HL-60 (cell line): ENCODE measurements at regions not wholly inside any gene's neighbourhood (a gene's known extent, or its start where the extent isn't known, plus 50 kb on each side); places are given as distances from the start of the nearest gene placed in this dataset.
"Not testable (repeated sequence)": the region's sequence is repeated elsewhere in the genome, so short reads cannot be mapped to it uniquely, and the experiment has no call there.

ENCODE experiments used
- DNase-seq, 2 experiments: peaks; one replicate each; pipeline ENCODE4 v3.0.0-alpha.2; 2010 to 2020; ENCODE audit warnings: low read depth in 1 of 2, low spot score in 1 of 2
- H3K27ac ChIP-seq: fragments of 250-450 bp; sonication (Bioruptor Pico); replicated peaks from 2 replicates; pipeline ENCODE4 v1.5.1; 2020; ENCODE audit warnings: mild to moderate bottlenecking, moderate library complexity
- H3K27me3 ChIP-seq: fragments of 250-450 bp; sonication (Bioruptor Pico); 2 replicates; pipeline ENCODE4 v1.5.1; 2021; ENCODE audit warnings: mild to moderate bottlenecking, moderate library complexity; ENCODE audit not compliant: insufficient read depth, poor library complexity, severe bottlenecking
- H3K4me3 ChIP-seq: replicated peaks from 2 replicates; pipeline ENCODE4 v1.5.1; 2011; ENCODE audit warnings: mild to moderate bottlenecking, control low read depth, low read length; ENCODE audit not compliant: insufficient read depth
- GABPA ChIP-seq: IDR thresholded peaks from 2 replicates; pipeline ENCODE4 v1.6.1; 2012; ENCODE audit warnings: low read depth
- POLR2AphosphoS5 ChIP-seq: IDR thresholded peaks from 2 replicates; pipeline ENCODE4 v1.6.1; 2012; ENCODE audit warnings: low read depth
- SPI1 ChIP-seq: IDR thresholded peaks from 2 replicates; pipeline ENCODE4 v1.6.1; 2012; ENCODE audit warnings: low read depth, mild to moderate bottlenecking, borderline replicate concordance
- TF ChIP-seq, protein P1 (sequence below): IDR thresholded peaks from 2 replicates; pipeline ENCODE4 v1.6.1; 2012; ENCODE audit warnings: low read depth; ENCODE audit not compliant: insufficient replicate concordance
- TF ChIP-seq, protein P2 (sequence below): IDR thresholded peaks from one replicate; pipeline ENCODE4 v1.5.1; 2011; ENCODE audit warnings: low read length, control low read depth, inconsistent platforms; ENCODE audit not compliant: insufficient read depth

DNA sequence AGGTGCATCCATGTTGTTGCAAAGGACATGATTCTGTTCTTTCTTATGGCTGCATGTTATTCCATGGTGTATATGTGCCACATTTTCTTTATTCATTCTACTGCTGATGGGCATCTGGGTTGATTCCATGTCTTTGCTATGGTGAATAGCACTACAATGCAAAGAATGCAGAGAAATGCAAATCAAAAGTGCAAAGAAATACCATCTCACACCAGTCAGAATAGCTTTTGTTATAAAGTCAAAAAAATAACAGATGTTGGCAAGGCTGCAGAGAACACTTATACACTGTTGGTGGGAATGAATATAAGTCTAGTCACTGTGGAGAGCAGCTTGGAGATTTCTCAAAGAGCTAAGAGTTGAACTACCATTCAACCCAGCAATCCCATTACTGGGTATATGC, 99.2 kb downstream of the DHRS2 start:
- no peaks in the 10 kb centered on the region for H3K27me3 ChIP-seq
- DNase-seq = no peak
- TF ChIP-seq POLR2AphosphoS5 = no peak
- TF ChIP-seq, protein P1, sequence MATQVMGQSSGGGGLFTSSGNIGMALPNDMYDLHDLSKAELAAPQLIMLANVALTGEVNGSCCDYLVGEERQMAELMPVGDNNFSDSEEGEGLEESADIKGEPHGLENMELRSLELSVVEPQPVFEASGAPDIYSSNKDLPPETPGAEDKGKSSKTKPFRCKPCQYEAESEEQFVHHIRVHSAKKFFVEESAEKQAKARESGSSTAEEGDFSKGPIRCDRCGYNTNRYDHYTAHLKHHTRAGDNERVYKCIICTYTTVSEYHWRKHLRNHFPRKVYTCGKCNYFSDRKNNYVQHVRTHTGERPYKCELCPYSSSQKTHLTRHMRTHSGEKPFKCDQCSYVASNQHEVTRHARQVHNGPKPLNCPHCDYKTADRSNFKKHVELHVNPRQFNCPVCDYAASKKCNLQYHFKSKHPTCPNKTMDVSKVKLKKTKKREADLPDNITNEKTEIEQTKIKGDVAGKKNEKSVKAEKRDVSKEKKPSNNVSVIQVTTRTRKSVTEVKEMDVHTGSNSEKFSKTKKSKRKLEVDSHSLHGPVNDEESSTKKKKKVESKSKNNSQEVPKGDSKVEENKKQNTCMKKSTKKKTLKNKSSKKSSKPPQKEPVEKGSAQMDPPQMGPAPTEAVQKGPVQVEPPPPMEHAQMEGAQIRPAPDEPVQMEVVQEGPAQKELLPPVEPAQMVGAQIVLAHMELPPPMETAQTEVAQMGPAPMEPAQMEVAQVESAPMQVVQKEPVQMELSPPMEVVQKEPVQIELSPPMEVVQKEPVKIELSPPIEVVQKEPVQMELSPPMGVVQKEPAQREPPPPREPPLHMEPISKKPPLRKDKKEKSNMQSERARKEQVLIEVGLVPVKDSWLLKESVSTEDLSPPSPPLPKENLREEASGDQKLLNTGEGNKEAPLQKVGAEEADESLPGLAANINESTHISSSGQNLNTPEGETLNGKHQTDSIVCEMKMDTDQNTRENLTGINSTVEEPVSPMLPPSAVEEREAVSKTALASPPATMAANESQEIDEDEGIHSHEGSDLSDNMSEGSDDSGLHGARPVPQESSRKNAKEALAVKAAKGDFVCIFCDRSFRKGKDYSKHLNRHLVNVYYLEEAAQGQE = no peak
- no peak for TF ChIP-seq SPI1
- TF ChIP-seq, protein P2, sequence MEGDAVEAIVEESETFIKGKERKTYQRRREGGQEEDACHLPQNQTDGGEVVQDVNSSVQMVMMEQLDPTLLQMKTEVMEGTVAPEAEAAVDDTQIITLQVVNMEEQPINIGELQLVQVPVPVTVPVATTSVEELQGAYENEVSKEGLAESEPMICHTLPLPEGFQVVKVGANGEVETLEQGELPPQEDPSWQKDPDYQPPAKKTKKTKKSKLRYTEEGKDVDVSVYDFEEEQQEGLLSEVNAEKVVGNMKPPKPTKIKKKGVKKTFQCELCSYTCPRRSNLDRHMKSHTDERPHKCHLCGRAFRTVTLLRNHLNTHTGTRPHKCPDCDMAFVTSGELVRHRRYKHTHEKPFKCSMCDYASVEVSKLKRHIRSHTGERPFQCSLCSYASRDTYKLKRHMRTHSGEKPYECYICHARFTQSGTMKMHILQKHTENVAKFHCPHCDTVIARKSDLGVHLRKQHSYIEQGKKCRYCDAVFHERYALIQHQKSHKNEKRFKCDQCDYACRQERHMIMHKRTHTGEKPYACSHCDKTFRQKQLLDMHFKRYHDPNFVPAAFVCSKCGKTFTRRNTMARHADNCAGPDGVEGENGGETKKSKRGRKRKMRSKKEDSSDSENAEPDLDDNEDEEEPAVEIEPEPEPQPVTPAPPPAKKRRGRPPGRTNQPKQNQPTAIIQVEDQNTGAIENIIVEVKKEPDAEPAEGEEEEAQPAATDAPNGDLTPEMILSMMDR = no peak
- no peak for TF ChIP-seq GABPA
- H3K4me3 ChIP-seq = no peak overlapping the region
- H3K27ac ChIP-seq = no peak overlapping the region

DNA sequence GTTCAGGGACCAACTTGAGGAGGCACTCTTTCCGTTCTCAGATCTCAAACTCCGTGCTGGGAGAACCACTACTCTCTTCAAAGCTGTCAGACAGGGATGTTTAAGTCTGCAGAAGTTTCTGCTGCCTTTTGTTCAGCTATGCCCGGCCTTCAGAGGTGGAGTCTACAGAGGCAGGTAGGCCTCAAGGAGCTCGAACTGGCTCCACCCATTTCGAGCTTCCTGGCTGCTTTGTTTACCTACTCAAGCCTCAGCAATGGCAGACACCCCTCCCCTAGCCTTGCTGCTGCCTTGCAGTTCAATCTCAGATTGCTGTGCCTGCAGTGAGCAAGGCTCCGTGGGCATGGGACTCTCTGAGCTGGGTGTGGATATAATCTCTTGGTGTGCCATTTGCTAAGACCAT, 108.2 kb downstream of the DHRS2 start:
- H3K4me3 ChIP-seq, DNase-seq, H3K27me3 ChIP-seq, H3K27ac ChIP-seq: not testable (repeated sequence)

DNA sequence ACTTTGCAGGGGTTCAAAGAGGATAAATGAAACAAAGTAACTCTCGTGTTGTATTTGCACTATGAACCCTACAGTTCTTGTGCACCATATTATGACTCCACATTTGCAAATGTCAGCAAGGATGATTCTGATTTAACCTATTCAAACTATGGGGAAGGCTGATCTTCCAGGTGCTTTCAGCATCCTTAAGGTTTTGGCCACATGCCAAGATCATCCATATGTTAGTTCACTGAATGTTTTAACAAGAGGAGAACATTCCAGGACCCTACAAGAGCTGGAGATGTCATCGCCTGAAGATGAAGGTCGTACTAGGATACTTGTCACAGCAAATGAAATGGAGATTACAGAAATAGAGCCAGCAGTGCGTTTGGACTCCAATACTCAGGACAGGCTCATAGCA, 114.2 kb downstream of the DHRS2 start:
- TF ChIP-seq SPI1 = no peak
- TF ChIP-seq, protein P1 = no peak
- TF ChIP-seq GABPA = no peak
- TF ChIP-seq, protein P2 = no peak
- TF ChIP-seq POLR2AphosphoS5 = no peak
- no peak for DNase-seq
- no peaks in the 10 kb centered on the region for H3K27me3 ChIP-seq

DNA sequence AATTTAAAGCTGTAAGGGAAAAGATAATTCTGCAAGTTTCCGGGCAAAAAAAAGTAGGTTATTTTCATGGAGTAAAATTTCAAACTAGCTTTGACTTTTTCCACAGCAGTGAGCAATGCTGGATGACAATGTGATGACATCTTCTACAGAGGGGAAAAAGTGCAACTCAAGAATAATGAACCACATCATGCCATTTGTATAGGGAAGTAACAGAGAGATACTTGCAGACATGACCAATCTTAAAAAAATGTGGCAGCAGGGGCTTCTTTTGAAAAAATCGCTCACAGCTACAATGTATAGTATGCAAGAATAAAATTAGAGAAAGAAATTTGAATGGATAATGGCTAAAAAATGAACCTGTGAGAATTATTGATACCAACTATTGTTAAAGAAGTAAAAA, 115.5 kb downstream of the DHRS2 start:
- DNase-seq = no peak
- no peaks in the 10 kb centered on the region for H3K27me3 ChIP-seq

More for the DNA sequence above, 114.2 kb downstream of the DHRS2 start:
- H3K27ac ChIP-seq = no peak overlapping the region
- H3K4me3 ChIP-seq = no peak overlapping the region

More for the DNA sequence above, 115.5 kb downstream of the DHRS2 start:
- no peak for TF ChIP-seq SPI1
- TF ChIP-seq, protein P1 = no peak
- no peak for TF ChIP-seq GABPA
- TF ChIP-seq, protein P2 = no peak
- TF ChIP-seq POLR2AphosphoS5 = no peak
- Histone ChIP-seq H3K27ac (no peak overlapping the region), H3K4me3 (no peak overlapping the region)
